Gastroesophageal sphincter (tissue), 4 donors: ENCODE measurements at regions not wholly inside any gene's neighbourhood (a gene's known extent, or its start where the extent isn't known, plus 50 kb on each side); places are given as distances from the start of the nearest gene placed in this dataset.

Experiments
- ATAC-seq: fragments of 150-250 bp; one replicate; pipeline ENCODE4 v1.9.1; 2016; ENCODE audit warnings: mild to moderate bottlenecking, moderate library complexity
- H3K27ac ChIP-seq, 4 donors: fragments of 200-600 bp; sonication (generic) in 3 of 4; 1 replicate in 3 of 4; 2 replicates in 1 of 4; pipeline ENCODE4 v1.5.1; 2016 to 2019
- H3K27me3 ChIP-seq: fragments of 200-600 bp; sonication (generic); one replicate; pipeline ENCODE4 v1.5.1; 2019
- H3K36me3 ChIP-seq, 2 donors: fragments of 200-600 bp; sonication (generic); one replicate each; pipeline ENCODE4 v1.5.1; 2019; ENCODE audit warnings: control low read depth in 1 of 2
- H3K4me1 ChIP-seq, 3 donors: fragments of 200-600 bp; sonication (generic); 1 replicate in 2 of 3; 2 replicates in 1 of 3; pipeline ENCODE4 v1.5.1; 2016 to 2019; ENCODE audit warnings: control low read depth in 2 of 3
- H3K4me3 ChIP-seq, 2 donors: fragments of 200-600 bp; sonication (generic); one replicate each; pipeline ENCODE4 v1.5.1; 2019; ENCODE audit warnings: mild to moderate bottlenecking in 1 of 2, moderate library complexity in 1 of 2
- H3K9me3 ChIP-seq, 3 donors: fragments of 200-600 bp; sonication (generic); one replicate each; pipeline ENCODE4 v1.5.1; 2017 to 2019; ENCODE audit warnings: control low read depth in 2 of 3
- CTCF ChIP-seq, 4 experiments: fragments of 200-600 bp in 2 of 4; fragments of 450-650 bp in 2 of 4; sonication (generic) in 1 of 4; IDR thresholded peaks; one replicate each; pipeline ENCODE4 v1.5.1; 2017 to 2019; ENCODE audit warnings: antibody characterized with exemption in 4 of 4, mild to moderate bottlenecking in 2 of 4, moderate library complexity in 2 of 4
- EP300 ChIP-seq: sonication (generic); formaldehyde crosslinking; IDR thresholded peaks from one replicate; pipeline ENCODE4 v1.6.1; 2017; ENCODE audit warnings: antibody characterized with exemption, mild to moderate bottlenecking
- POLR2A ChIP-seq, 2 donors: fragments of 450-650 bp; IDR thresholded peaks; one replicate each; pipeline ENCODE4 v1.6.1; 2017; ENCODE audit warnings: antibody characterized with exemption in 2 of 2, mild to moderate bottlenecking in 2 of 2, moderate library complexity in 1 of 2
- POLR2AphosphoS5 ChIP-seq: sonication (generic); formaldehyde crosslinking; IDR thresholded peaks from one replicate; pipeline ENCODE4 v1.6.1; 2017; ENCODE audit warnings: antibody characterized with exemption
- WGBS, 2 donors: methylation state at CpG; one replicate each; pipeline ENCODE4 v1.1.5; 2018; ENCODE audit warnings: low coverage in 1 of 2; 5-methylcytosine and 5-hydroxymethylcytosine counted together

GRCh38 chrX:124940531-124940930 lies 379.1 kb upstream of the TEX13C start:
- H3K4me1 ChIP-seq = no peaks in the 10 kb centered on the region
- no peaks in the 10 kb centered on the region for H3K27me3 ChIP-seq
- no peak for TF ChIP-seq EP300
- TF ChIP-seq POLR2AphosphoS5 = no peak
- no peak for TF ChIP-seq POLR2A (IDR thresholded peaks at IDR 0.05)
- no peak for TF ChIP-seq CTCF (IDR thresholded peaks at IDR 0.05)
- H3K4me3 ChIP-seq = no peak overlapping the region
- no peaks in the 10 kb centered on the region for H3K9me3 ChIP-seq
- ATAC-seq = no peak
- H3K36me3 ChIP-seq = no peaks in the 10 kb centered on the region
- WGBS, 2 donors = 60 to 73% methylated on average over 3 of the region's 3 CpGs
- no peak overlapping the region for H3K27ac ChIP-seq

DNA sequence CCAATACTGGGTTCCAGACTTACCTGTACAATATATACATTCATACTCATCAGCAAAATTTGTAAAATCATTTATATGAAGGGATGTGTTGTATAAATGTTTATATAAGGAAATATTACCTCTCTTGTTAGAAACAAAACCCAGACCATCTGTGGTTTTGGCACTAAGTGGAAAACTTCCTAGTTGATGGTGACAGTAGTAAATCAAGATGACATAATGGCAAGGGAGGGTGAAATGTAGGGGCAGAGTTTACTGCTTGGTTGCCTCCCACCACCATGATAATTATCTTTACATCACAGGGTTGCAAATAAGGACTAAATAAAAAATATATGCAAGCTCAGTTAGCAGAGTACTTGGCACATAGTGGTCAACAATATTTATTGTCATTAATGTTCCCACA lies 365.3 kb upstream of the TEX13C start:
- no peaks in the 10 kb centered on the region for H3K9me3 ChIP-seq
- no peak overlapping the region for H3K27ac ChIP-seq
- no peak for ATAC-seq
- H3K4me1 ChIP-seq = no peaks in the 10 kb centered on the region
- H3K36me3 ChIP-seq = no peaks in the 10 kb centered on the region
- H3K4me3 ChIP-seq = no peak overlapping the region
- no peak for TF ChIP-seq CTCF (IDR thresholded peaks at IDR 0.05)
- TF ChIP-seq EP300 = no peak
- no peak for TF ChIP-seq POLR2A (IDR thresholded peaks at IDR 0.05)
- no peak for TF ChIP-seq POLR2AphosphoS5
- H3K27me3 ChIP-seq = no peaks in the 10 kb centered on the region

GRCh38 chrX:124960454-124960853 lies 359.2 kb upstream of the TEX13C start:
- WGBS, 2 donors = 39 to 41% methylated on average over 2 of the region's 2 CpGs
- Histone ChIP-seq H3K4me1 (no peaks in the 10 kb centered on the region), H3K9me3 (no peaks in the 10 kb centered on the region), H3K4me3 (no peak overlapping the region), H3K36me3 (no peaks in the 10 kb centered on the region), H3K27me3 (no peaks in the 10 kb centered on the region), H3K27ac (no peak overlapping the region)
- TF ChIP-seq POLR2A (IDR thresholded peaks at IDR 0.05) = no peak
- TF ChIP-seq CTCF (IDR thresholded peaks at IDR 0.05) = no peak
- TF ChIP-seq POLR2AphosphoS5 = no peak
- no peak for TF ChIP-seq EP300
- no peak for ATAC-seq

DNA sequence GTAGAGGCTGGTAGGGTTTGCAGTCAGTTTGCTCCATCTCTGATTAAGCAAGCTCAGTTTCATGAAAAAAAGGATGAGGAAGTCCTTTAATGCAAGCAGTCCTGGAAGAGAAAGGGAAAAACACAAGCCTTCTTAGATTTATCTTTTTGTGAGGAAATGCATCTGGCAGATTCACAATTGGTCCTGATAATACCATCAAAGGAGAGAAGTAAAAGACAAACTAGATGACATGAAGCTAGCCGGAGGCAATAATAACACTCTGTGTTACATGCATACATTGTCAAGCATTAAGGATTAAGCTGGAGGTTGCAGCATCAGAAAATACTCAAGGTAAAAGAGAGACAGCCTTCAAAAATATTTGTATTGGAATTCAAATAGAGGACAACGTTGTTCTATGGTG lies 356.0 kb upstream of the TEX13C start, which contains the start of gene TENM1:
Gene TENM1 (minus strand): TSS at position 101 of the 400 bp plus-strand sequence.
- Histone ChIP-seq H3K36me3 (no peaks in the 10 kb centered on the region), H3K4me1 (no peaks in the 10 kb centered on the region), H3K4me3 (no peak within 1 kb of the TSS), H3K9me3 (no peaks in the 10 kb centered on the region), H3K27me3 (no peaks in the 10 kb centered on the region), H3K27ac (no peak within 1 kb of the TSS)
- ATAC-seq = no peak
- TF ChIP-seq POLR2AphosphoS5 (no peak), CTCF (IDR thresholded peaks at IDR 0.05) (no peak)
- WGBS, 2 donors = 18 to 53% methylated on average over 1 to 2 of the region's 2 CpGs

DNA sequence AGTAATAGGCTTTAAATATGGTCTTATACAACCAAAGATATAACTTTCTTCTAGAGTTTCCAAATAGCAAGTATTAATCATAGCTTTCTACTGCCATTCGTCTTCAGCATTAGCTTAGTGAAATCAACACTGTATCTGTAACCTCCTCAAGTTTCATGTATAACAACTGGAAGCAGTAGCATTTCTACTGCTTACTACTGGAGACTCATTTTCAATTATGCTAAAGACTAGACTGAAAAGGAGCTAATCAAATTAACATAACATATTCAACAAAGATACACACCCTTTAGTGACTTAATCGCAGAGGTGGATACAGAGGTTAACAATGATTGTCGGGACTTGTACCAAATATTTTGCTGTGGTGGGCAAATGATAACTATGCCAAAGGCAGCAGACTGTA lies 344.2 kb upstream of the TEX13C start:
- TF ChIP-seq EP300 = no peak
- TF ChIP-seq POLR2A (IDR thresholded peaks at IDR 0.05) = no peak
- TF ChIP-seq CTCF (IDR thresholded peaks at IDR 0.05) = no peak
- no peak for TF ChIP-seq POLR2AphosphoS5
- Histone ChIP-seq H3K4me3 (no peak overlapping the region), H3K9me3 (no peaks in the 10 kb centered on the region), H3K36me3 (no peaks in the 10 kb centered on the region), H3K27me3 (no peaks in the 10 kb centered on the region), H3K27ac (no peak overlapping the region), H3K4me1 (no peaks in the 10 kb centered on the region)
- 78 to 86% methylated on average over 3 of the region's 3 CpGs for WGBS, 2 donors
- no peak for ATAC-seq
